ENCODE measurements at regions not wholly inside any gene's neighbourhood (a gene's known extent, or its start where the extent isn't known, plus 50 kb on each side); places are given as distances from the start of the nearest gene placed in this dataset.
"Not testable (repeated sequence)": the region's sequence is repeated elsewhere in the genome, so short reads cannot be mapped to it uniquely, and the experiment has no call there.

DNA sequence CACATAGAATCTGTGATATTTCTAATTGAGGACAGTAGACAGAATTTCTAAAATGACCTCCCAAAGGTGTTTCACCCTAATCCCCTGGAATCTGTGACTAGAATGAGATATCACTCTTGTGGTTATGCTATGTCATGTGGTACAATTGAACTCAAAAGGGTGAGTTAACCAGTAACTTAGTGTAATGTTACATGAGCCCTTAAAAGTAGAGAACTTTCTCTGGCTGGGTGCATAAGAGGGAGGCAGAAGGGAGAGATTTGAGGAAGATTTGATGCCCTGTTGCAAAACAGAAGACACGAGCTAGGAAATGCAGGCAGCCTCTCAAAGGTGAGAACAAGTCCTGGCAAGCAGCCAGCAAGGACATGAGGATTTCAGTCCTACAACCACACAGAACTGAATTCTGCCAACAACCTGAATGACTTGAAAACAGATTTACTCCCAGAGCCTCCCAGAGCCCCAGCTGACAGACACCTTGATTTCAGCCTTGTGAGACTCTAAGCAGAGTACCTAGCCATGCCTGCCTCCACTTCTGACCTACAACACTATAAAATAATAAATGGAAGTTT, 160.3 kb downstream of the MTHFS start:
- Histone ChIP-seq H3K4me1 (no peaks in the 10 kb centered on the region), H3K4me3 (no peak overlapping the region), H3K36me3 (no peaks in the 10 kb centered on the region), H3K9me3 (no peaks in the 10 kb centered on the region), H3K27ac (no peak overlapping the region), H3K27me3 (no peaks in the 10 kb centered on the region)
- intact Hi-C loops (cut with DNase I; ENCODE audit: low total_unique reads) (no loop called here), in situ Hi-C loops (cut with MboI; ENCODE audit: low pct_ligation_motif_present in 1 of 4, low pct_unique_long_range_greater_than_20kb in 1 of 4, low sequenced_read_pairs in 3 of 4) (no loop called here)
- WGBS, 2 donors (ENCODE audit: low coverage in 1 of 2): 37% methylated on average over 1 of the region's 1 CpG; no CpG with 5 or more reads in 1 of the 2 donors
- TF ChIP-seq EP300 (IDR thresholded peaks at IDR 0.05; ENCODE audit: low read depth) (no peak), POLR2A (IDR thresholded peaks at IDR 0.05) (no peak), POLR2AphosphoS5 (IDR thresholded peaks at IDR 0.05) (no peak), CTCF (IDR thresholded peaks at IDR 0.05) (no peak)
- DNase-seq: no peak

GRCh38 chr15:79738143-79738542, 158.7 kb downstream of the MTHFS start:
- Histone ChIP-seq H3K27ac (no peak overlapping the region), H3K4me1 (no peaks in the 10 kb centered on the region), H3K4me3 (no peak overlapping the region), H3K9me3 (no peaks in the 10 kb centered on the region), H3K36me3 (no peaks in the 10 kb centered on the region), H3K27me3 (no peaks in the 10 kb centered on the region)
- in situ Hi-C loops (cut with MboI; ENCODE audit: low pct_ligation_motif_present in 1 of 4, low pct_unique_long_range_greater_than_20kb in 1 of 4, low sequenced_read_pairs in 3 of 4): no loop called here
- intact Hi-C loops (cut with DNase I; ENCODE audit: low total_unique reads): no loop called here
- no peak for DNase-seq
- 48 to 69% methylated on average over 2 to 6 of the region's 6 CpGs for WGBS, 2 donors (ENCODE audit: low coverage in 1 of 2)
- TF ChIP-seq EP300 (IDR thresholded peaks at IDR 0.05; ENCODE audit: low read depth) (no peak), POLR2AphosphoS5 (IDR thresholded peaks at IDR 0.05) (no peak), CTCF (IDR thresholded peaks at IDR 0.05) (no peak), POLR2A (IDR thresholded peaks at IDR 0.05) (no peak)

GRCh38 chr15:79740561-79740960, 156.3 kb downstream of the MTHFS start:
- intact Hi-C loops (cut with DNase I; ENCODE audit: low total_unique reads): no loop called here
- H3K27me3 ChIP-seq: no peaks in the 10 kb centered on the region
- 80 to 89% methylated on average over 1 to 2 of the region's 2 CpGs for WGBS, 2 donors (ENCODE audit: low coverage in 1 of 2)

GRCh38 chr15:79743032-79743431, 153.8 kb downstream of the MTHFS start:
- in situ Hi-C loops (cut with MboI; ENCODE audit: low pct_ligation_motif_present in 1 of 4, low pct_unique_long_range_greater_than_20kb in 1 of 4, low sequenced_read_pairs in 3 of 4) (no loop called here), intact Hi-C loops (cut with DNase I; ENCODE audit: low total_unique reads) (no loop called here)
- 90% methylated on average over 2 to 10 of the region's 10 CpGs for WGBS, 2 donors (ENCODE audit: low coverage in 1 of 2)

More at GRCh38 chr15:79740561-79740960, 156.3 kb downstream of the MTHFS start:
- Histone ChIP-seq H3K36me3 (no peaks in the 10 kb centered on the region), H3K4me1 (no peaks in the 10 kb centered on the region), H3K9me3 (no peaks in the 10 kb centered on the region), H3K4me3 (no peak overlapping the region), H3K27ac (no peak overlapping the region)
- no peak for DNase-seq
- no peak for TF ChIP-seq EP300 (IDR thresholded peaks at IDR 0.05; ENCODE audit: low read depth)
- no peak for TF ChIP-seq CTCF (IDR thresholded peaks at IDR 0.05)
- no peak for TF ChIP-seq POLR2A (IDR thresholded peaks at IDR 0.05)
- TF ChIP-seq POLR2AphosphoS5 (IDR thresholded peaks at IDR 0.05): no peak
- in situ Hi-C loops (cut with MboI; ENCODE audit: low pct_ligation_motif_present in 1 of 4, low pct_unique_long_range_greater_than_20kb in 1 of 4, low sequenced_read_pairs in 3 of 4): no loop called here

GRCh38 chr15:79744485-79744884, 152.3 kb downstream of the MTHFS start:
- H3K9me3 ChIP-seq; intact Hi-C loops (cut with DNase I; ENCODE audit: low total_unique reads): not testable (repeated sequence)
- WGBS, 2 donors (ENCODE audit: low coverage in 1 of 2): 41 to 43% methylated on average over 3 of the region's 3 CpGs

More at GRCh38 chr15:79743032-79743431, 153.8 kb downstream of the MTHFS start:
- Histone ChIP-seq H3K4me3 (no peak overlapping the region), H3K27me3 (no peaks in the 10 kb centered on the region), H3K27ac (no peak overlapping the region), H3K9me3 (no peaks in the 10 kb centered on the region), H3K4me1 (no peaks in the 10 kb centered on the region), H3K36me3 (no peaks in the 10 kb centered on the region)
- no peak for TF ChIP-seq CTCF (IDR thresholded peaks at IDR 0.05)
- TF ChIP-seq POLR2AphosphoS5 (IDR thresholded peaks at IDR 0.05): no peak
- no peak for TF ChIP-seq POLR2A (IDR thresholded peaks at IDR 0.05)
- TF ChIP-seq EP300 (IDR thresholded peaks at IDR 0.05; ENCODE audit: low read depth): no peak
- no peak for DNase-seq

More at GRCh38 chr15:79744485-79744884, 152.3 kb downstream of the MTHFS start:
- H3K27me3 ChIP-seq; in situ Hi-C loops (cut with MboI; ENCODE audit: low pct_ligation_motif_present in 1 of 4, low pct_unique_long_range_greater_than_20kb in 1 of 4, low sequenced_read_pairs in 3 of 4); H3K36me3 ChIP-seq; H3K27ac ChIP-seq; H3K4me3 ChIP-seq; H3K4me1 ChIP-seq; DNase-seq: not testable (repeated sequence)
